GM19468 (cell line): ENCODE measurements at regions not wholly inside any gene's neighbourhood (a gene's known extent, or its start where the extent isn't known, plus 50 kb on each side); places are given as distances from the start of the nearest gene placed in this dataset.

Experiments
- ATAC-seq: cut with Tn5 transposase; IDR thresholded peaks from one replicate; pipeline ENCODE4 v1.9.1; 2021; ENCODE audit warnings: mild to moderate bottlenecking, moderate library complexity, moderate number of reproducible peaks; ENCODE audit not compliant: unreplicated experiment; ENCODE audit errors: extremely low read depth

- ATAC-seq: no peak
These were observed 283.1 kb upstream of the RGMB start for GRCh38 chr5:98490348-98490747.

- no peak for ATAC-seq
These were observed 281.2 kb upstream of the RGMB start for GRCh38 chr5:98492258-98492657.

GRCh38 chr5:98497418-98497817 lies 276.0 kb upstream of the RGMB start:
- no peak for ATAC-seq

DNA sequence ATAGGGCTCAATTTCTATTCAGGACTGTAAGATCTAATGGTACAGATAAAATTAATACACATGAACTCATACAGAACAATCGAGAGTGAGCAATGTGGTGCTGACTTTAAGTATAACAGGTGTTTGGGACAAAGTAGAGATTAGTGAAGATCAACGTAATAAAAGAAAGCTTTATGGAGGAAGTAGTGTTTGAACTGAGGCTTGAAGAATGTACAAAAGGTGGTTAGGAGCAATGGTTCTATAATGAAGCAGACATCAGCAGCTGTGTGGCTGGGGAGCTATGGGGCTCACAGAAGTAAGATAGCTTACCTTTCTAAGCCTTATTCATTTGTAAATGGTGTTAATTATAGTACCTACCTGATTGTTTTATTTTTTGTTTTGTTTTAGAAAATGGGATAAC lies 275.4 kb upstream of the RGMB start:
- no peak for ATAC-seq

DNA sequence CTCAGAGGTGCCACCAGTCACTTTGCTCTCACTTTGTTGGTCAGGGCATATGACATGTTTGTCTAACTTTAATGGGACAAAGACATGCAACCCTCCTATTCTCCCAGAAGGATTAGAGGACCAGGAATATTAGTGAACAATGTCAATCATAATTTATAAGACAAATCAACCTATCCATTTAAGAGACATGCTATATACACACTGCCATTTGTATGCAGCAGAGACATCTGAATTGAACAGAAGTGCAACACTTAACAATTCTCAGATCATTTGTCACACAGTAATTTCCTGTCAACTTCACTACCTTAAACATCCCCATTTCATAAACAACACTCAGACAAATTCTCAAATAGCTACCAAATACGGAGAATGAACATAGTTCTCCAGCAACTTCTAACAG lies 273.6 kb upstream of the RGMB start:
- ATAC-seq: no peak

DNA sequence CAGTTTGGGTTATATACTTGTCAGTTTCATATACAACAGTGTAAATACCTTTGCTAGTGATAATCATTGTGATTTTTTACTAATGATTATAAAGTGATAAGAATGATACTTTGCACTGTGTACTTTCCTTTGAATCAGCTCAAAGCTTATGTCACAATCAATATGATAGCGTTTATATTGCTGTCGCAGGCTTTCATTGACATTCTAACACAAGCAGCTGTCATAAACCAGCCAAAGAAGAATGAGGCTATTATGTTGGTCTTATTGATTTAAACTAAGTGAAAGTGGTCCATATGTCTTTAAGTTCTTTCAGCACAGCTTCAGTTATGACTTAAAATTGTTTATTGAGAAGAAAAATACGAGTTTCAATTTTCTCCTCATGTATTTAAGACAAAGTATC lies 272.7 kb upstream of the RGMB start:
- no peak for ATAC-seq

DNA sequence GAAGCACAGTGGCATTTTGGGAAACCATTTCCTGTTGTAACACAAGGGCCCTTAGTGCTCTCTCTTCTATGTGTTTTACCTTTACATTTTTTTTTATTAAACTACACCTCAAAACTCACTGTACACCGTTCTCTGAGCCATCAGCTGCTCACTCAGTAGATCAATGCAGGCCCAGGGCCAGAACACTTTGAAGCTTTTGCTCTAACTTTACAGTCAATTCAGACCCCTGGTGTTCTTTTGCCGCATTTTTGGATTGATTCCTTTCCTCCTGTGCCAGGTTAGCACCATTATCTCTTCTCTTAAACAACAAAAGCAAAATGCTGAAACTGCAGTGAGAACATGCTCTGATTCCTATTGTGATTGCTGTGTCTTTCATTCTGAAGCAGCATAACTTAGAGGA lies 269.8 kb upstream of the RGMB start:
- ATAC-seq: no peak

DNA sequence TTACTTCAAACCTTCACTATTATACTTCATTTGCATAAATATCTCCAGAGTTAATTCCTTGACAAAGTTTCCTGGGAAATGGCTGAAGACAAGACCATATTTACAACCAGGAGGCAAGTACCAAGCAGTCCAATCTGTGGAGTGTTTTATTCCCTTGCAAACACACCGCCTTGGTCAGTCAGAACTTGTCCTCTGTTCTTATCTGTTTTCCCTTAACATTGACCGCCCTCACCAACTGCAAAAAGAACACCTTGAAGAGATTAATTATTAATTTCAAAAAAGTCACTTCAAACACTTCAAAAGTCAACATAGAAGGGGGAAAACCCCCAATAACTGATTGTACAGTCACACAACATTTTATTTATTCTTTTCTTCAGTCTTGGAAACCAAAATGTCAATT lies 269.0 kb upstream of the RGMB start:
- ATAC-seq: no peak

- no peak for ATAC-seq
These were observed 263.1 kb upstream of the RGMB start for GRCh38 chr5:98510143-98510985.

DNA sequence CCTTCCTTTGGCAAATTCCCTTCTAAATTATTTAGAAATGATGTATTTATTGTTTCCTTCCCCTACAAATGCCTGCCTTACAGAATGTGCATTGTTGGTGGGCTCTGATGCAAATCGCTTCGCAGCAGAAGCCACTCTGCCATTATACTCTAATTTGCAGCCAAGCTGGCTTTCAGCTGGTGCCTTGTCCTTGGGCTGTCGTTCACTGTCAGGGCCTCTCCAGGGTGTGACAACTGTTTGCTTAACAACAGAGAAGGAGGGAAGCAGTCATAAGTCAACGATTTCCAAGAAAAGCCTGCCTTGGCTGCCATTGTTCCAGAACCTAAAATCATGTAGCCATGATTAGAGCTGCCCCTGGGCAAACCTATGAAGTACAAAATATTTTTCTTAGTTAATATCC lies 260.1 kb upstream of the RGMB start:
- no peak for ATAC-seq

GRCh38 chr5:98514215-98514614 lies 259.2 kb upstream of the RGMB start:
- no peak for ATAC-seq

DNA sequence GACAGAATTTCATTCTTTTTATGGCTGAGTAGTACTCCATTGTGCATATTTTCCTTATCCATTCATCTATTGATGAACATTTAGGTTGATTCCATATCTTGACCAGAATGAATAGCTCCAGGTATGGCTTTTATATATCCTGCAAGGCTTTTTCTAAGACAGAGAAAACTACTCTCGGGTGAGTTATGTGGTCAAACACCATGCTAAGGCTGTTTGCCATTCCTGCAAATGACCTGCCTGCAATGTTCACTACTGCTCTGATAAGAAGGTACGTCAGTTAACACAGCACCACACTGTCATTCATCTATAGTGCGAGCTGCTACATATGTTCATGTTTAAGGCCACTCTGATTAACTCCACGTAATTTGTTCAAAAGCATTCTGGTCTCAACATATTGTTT lies 256.8 kb upstream of the RGMB start:
- ATAC-seq: no peak

DNA sequence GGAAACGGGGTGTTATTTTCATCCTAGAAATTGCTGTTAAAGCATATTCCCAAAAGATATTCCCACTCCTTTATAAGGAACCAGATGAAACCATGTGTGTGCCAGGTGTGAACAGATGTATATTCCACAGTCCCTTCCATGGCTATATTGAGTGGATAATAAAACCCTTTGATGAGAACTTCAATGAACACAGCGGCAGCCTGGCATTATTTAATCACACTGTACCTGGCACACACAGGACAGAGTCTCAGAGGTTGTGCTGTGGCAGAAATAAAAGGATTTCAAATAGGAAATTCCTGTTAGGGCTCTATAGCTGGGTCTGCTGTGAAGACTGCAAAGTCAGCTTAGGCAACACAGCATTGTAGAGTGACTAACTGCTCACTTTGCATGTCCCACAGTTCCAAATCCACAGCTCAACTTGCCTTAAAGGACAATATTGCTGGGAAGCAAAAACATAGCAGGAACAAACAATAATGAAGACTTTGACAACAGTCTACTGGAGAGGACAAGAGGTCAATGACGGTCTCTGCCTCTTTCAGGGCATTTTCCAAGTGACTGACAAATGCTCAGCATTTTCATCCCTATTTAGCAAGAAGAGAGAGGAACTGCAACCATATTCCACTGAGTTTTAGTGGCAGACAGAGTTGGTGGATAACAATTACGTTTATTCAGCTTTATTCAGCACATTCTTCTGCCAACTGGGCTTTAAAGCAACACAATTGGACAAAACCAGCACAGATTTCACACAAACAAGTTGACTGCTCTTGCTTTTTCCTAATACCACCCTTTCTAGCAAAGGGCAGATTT lies 255.7 kb upstream of the RGMB start:
- no peak for ATAC-seq

GRCh38 chr5:98518754-98519153 lies 254.7 kb upstream of the RGMB start:
- ATAC-seq: no peak

DNA sequence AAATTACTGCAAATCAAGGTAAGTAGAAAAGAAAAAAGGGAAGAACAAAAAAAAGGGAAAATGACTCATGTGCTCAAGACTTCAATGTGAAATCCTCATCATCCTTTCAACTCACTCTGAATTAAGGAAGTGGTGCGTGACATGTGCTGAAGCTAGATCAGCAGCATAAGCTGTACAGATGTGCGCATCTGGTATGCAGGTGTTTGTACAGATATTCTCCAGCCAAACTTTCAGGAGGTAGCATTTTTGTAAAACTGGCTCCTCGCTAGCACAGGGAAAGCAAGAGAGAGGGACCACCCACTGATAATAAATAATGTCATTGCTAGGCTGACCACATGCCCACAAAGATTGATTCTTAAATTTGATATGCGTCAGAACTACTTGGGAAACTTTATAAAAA lies 253.9 kb upstream of the RGMB start:
- ATAC-seq: no peak

DNA sequence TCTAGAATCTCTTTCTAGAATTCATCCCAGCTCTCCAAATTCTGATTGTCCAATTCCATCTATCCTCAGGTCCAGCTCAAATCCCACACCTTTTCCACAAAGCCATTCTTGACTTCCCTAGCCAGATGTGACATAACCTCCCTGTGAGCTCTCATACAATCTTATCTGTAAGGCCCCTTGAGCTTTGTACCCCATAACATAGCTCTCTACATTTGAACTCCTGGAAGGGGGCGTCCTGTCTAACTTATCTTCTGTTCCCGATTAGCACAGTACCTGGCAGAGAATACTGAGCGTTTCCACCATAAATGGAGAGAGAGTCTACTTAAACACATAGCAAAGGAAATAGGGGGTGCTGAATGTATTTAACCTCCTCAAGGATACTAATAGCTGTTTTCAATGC lies 251.6 kb upstream of the RGMB start:
- ATAC-seq: no peak

- no peak for ATAC-seq
These were observed 248.7 kb upstream of the RGMB start for GRCh38 chr5:98524773-98525172.

DNA sequence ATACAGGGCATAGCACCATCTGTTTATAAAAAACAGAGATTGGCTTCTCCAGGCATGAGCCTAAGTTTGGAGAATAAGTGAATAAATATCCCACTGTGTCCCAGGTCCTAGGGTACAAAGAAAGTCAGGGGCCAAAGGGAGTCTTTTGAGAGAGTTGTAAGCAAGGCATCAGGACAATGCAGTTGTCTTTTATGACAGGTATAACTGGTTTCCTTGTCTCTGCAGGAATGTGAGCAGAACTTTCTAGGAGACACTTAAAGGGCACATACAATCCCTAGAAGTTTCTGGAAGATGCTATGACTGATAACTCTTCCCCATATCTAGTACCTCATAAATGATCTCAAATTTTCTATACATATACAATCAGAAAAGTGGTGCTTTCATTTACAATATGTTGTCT lies 245.6 kb upstream of the RGMB start:
- no peak for ATAC-seq

- ATAC-seq: no peak
These were observed 244.1 kb upstream of the RGMB start for GRCh38 chr5:98529321-98529720.

- ATAC-seq: no peak
These were observed 243.2 kb upstream of the RGMB start for GRCh38 chr5:98530224-98530623.

- ATAC-seq: no peak
These were observed 237.6 kb upstream of the RGMB start for GRCh38 chr5:98535901-98536300.

DNA sequence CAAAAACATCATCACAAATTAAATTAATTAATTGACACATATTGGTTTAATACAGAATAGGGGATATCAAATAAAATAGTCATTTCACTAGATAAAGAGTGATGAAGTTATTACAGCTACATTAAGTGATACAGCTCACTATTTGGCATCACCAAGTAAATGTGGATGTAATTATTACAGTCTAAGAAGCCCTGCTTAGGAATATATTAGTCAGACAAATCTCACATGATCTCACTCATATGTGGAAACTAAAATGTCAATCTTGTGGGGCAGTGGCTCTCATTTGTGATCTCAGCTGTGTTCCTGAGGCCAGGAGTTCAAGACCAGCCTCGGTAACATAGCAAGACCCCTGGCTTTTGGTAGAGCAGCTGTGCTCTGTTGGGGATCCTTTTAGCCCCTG lies 233.4 kb upstream of the RGMB start:
- no peak for ATAC-seq
